Suppressor macrophage treated with lipopolysaccharide for 4 hours (primary cell): ENCODE measurements at regions not wholly inside any gene's neighbourhood (a gene's known extent, or its start where the extent isn't known, plus 50 kb on each side); places are given as distances from the start of the nearest gene placed in this dataset.

Experiments
- DNase-seq: peaks from one replicate; pipeline ENCODE4 v3.0.0-alpha.2; 2020

DNA sequence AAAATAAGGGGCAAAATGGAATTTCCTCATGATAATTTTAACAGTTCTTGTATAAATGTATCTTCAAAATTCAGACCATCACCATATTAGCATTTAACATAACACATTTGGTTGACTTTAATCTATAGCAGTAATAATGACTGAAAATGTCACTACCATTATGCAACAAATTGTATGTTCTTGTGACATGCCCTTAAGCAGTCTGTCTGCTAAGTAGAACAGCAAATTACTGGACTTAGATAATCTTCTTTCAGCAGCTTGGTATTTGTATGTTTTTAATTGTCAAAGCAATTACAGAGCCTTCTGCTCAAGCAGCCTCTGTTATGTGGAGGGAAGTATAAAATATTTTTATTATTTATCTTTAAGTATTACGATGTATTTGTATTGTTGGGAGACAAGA lies 214.3 kb upstream of the NXPH2 start:
- no peak for DNase-seq

- DNase-seq, result no peak
These were observed 205.7 kb upstream of the NXPH2 start for GRCh38 chr2:138985881-138986280.

GRCh38 chr2:138979131-138979785 lies 199.1 kb upstream of the NXPH2 start:
- DNase-seq, result no peak

- DNase-seq, result no peak
These were observed 194.5 kb upstream of the NXPH2 start for GRCh38 chr2:138974651-138975050.

- DNase-seq, result no peak
These were observed 184.2 kb upstream of the NXPH2 start for GRCh38 chr2:138964418-138964817.

GRCh38 chr2:138962686-138963085 lies 182.5 kb upstream of the NXPH2 start:
- DNase-seq, result no peak

DNA sequence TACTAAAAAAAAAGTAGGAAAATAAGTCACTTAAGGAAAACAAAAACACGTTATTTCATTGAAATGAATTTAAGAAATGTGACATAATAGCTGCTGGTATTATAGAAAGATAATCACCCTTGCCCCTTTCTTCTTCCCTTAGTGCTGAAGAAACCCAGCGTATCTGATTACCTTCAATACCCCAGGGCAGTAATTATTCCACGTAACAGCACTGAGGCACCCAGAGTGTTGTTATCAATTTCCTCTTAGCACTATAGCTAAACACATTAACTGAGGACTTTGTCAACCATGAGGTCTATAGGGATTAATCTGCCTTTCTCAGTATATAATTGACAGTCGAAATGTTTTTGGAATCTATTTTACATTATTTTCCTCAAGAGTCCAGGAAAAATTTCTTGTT lies 180.0 kb upstream of the NXPH2 start:
- DNase-seq, result no peak

DNA sequence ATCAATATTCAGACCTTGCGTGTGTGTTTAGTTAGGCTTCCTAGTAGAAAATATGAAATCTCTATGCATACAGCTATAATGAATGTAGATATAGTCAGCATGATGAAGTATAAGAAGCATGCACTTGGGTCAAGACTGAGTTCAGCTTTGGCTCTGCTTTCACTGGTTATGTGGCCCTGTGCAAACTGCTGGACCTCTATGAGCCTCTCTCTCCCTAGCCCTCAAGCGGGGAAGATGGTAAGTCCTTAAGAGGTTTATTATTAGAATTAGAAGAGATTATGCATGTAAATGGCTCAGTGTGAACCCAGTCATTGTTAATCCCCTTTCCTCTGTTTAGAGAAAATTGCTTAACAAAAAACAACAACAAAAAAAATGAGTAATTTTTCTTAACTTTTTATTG lies 178.8 kb upstream of the NXPH2 start:
- no peak for DNase-seq

DNA sequence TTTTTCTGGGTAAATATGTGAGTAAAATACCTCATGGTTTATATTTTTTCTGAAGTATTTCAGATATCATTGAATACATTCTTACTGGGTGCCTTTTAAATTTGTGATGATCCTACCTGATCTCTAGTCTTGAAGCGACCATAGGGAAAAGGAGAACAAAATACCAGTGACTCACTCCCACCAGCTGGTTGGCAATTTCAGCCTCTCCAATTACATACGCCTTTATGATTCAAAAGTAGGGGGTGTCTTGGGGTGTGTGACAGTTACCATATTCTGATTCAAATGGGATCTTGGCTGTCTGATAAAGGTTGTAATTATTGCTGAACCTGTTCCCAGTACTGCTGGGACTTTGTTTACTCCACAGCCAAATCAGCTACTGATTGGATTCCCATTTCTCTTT lies 175.9 kb upstream of the NXPH2 start:
- DNase-seq, result no peak

- DNase-seq, result no peak
These were observed 170.3 kb upstream of the NXPH2 start for GRCh38 chr2:138950486-138950885.

DNA sequence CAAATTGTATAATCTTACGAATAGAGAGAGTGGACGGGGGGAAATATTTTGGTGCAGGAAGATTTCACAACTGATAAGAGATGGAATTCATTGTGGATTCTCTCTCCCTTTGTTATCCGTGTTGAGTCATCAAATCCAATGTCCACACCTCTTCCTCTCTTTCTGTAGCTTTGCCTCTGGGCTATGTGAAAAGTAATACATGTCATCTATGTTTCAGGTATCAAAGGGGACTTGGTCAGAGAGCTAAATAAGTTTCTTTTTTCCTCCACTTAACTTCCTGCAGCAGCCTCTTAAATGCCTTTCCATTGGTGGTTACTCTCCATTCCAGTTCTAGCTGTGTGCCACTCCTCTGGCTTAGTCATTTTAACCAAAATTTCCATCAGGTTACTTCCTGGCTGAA lies 169.3 kb upstream of the NXPH2 start:
- no peak for DNase-seq

DNA sequence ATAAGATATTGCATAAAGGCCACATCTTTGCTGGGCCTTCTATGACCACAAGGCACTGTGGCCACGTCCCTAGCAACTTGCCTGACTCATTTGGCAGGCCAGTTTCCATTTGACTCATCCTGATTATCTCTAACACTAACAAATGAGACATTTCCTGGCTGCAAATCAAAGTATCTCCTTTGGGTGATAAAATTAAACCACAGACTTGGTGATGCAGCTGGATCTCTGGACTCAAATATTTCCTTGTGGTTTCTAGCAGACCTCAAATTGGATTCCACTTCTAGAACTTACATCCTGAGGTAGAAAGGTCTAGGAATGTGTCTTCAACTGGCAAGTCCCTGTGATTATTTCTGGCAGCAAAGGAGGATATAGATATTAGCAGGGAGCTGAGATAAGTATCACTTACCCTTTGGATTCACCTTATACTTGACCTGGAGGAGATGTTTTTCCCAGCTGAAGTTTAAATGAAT lies 167.9 kb upstream of the NXPH2 start:
- peak; percentile 0 for DNase-seq

DNA sequence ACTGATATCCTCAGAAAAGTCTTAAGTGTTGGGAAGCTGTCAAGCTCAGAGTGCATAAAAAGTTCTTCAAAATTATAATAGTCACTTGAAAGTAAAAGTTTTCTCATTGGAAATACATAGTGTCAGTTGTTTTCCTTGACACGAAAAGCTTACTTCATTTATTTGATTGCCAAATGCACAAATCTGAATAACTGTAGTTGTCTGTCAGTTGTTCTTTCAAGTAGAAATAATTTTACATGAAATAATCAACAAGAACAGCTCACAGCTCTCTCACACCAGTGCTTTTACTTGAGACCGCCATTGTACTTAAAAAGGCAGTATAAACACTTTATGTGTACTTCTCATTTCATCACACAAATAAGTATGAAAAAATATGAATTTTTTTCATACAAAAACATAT lies 163.3 kb upstream of the NXPH2 start:
- no peak for DNase-seq

DNA sequence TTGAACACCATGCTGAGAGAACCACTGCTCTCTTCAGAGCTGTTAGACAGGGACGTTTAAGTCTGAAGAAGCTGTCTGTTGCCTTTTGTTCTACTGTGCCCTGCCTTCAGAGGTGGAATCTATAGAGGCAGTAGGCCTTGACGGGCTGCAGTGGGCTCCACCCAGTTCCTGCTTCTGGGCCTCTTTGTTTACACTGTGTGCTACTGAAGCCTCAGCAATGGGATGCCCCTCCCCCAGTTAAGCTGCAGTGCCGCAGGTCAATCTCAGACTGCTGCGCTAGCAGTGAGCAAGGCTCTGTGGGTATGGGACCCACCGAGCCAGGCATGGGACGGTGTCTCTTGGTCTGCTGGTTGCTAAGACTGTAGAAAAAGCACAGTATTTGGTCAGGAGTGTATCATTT lies 162.3 kb upstream of the NXPH2 start:
- no peak for DNase-seq

- DNase-seq, result no peak
These were observed 151.4 kb upstream of the NXPH2 start for GRCh38 chr2:138931284-138932256.

DNA sequence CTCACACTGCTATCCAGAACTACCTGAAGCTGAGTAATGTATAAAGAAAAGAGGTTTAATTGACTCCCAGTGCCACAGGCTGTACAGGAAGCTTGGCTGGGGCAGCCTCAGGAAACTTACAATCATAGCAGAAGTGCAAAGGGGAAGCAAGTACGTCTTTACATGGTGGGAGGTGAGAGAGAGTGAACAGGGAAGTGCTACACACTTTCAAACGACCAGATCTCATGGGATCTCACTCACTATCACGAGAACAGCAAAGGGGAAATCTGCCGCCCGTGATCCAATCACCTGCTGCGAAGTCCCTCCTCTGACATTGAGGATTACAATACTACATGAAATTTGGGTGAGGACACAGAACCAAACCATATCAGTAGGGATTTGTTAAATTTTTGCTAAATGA lies 150.4 kb upstream of the NXPH2 start:
- DNase-seq, result no peak

DNA sequence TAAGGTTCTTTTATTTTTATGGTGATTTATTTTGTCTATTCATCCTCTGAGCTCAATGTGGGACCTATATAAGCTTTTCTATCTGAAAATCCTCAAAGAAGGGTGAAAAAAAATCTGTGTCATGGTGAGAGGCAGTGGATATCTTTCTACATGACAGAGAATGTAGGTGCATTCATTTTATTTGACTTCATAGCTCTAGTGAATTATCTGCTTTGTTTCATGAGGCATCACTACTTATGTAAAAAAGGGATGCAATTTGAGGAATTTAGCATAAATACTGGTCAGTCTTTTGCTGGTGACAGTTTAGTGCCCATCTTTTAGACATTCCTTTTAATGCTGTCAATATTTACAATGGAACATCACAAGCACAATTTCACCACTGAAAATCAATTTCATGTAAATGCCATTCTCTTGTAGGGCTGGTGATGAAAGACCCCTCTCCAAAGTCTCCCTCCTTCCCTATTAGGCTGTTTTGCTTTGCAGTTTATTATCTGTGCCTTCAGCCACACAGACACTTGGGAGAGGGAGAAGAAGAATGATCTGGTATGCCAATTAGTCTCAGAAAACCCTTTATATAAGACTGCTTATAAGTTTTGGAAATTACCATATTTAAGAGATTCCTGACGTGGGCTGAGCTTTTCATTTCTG lies 148.3 kb upstream of the NXPH2 start:
- DNase-seq, result no peak

- DNase-seq, result no peak
These were observed 142.9 kb upstream of the NXPH2 start for GRCh38 chr2:138922973-138923563.

GRCh38 chr2:138919120-138919747 lies 139.0 kb upstream of the NXPH2 start:
- DNase-seq, result no peak

GRCh38 chr2:138910427-138910826 lies 130.2 kb upstream of the NXPH2 start:
- no peak for DNase-seq

DNA sequence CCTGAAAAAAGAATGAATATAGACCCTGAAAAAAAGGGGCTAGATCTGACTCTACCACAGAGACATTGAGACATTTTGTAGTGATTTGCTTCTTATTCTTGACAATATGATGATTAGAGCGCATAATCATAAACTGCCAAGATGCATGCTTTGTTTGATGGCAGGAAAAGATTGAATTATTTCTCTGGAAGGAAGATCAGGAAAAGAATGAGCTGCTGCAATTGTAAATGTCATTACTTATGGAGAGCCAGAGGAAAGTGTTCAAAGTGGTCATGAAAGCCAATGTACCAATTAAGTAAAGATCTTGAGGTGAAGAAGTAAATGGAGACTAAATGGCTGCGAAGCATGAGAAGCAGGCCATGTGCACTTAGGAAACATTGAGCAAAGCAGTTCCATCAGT lies 126.4 kb upstream of the NXPH2 start:
- DNase-seq, result no peak

- DNase-seq, result no peak
These were observed 122.2 kb upstream of the NXPH2 start for GRCh38 chr2:138902239-138902871.
